Hematopoietic multipotent progenitor cell treated with erythropoietin and hydrocortisone succinate and interleukin-3 and kit ligand, for 4 days (in vitro differentiated cells): ENCODE measurements at regions not wholly inside any gene's neighbourhood (a gene's known extent, or its start where the extent isn't known, plus 50 kb on each side); places are given as distances from the start of the nearest gene placed in this dataset.
"Not testable (repeated sequence)": the region's sequence is repeated elsewhere in the genome, so short reads cannot be mapped to it uniquely, and the experiment has no call there.

Experiments used
- DNase-seq: peaks from one replicate; pipeline ENCODE4 v3.0.0-alpha.2; 2015

DNA sequence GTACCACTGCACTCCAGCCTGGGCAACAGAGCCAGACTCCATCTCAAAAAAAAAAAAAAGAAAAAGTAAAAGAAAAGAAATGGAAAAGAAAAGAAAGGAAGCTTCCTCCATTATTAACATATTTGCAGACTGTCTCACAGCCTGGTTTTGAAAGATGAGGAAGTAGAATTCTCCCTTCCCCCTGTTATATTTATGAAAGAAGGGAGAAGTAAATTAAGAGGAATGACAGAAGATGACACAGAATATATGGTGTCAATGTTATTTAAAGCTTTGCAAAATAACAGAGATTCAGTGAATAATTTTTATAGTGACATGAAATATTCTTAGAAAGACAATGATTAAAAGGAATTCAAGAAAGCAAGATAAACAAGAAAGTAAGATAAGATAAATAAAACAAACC, 83.7 kb upstream of the PRSS16 start:
- DNase-seq = no peak

DNA sequence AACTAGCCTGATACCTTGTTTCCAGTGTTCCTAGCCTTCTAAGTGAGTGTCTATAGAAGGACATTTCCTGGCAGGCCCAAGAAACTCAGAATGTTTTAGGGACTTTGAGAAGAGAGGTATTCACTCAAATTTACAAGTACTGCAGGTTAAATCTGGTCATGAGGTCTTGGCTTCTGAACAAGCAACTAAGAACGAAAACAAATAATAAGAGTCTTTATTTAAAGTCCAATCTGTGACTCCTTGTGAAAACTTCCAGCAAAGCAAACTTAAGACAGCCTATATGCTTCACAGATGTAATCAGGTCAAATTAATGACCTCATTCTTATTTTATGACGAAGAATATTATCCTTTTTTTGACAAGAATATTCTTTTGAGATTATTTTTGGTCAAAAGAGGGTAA, 79.4 kb upstream of the PRSS16 start:
- DNase-seq = no peak

DNA sequence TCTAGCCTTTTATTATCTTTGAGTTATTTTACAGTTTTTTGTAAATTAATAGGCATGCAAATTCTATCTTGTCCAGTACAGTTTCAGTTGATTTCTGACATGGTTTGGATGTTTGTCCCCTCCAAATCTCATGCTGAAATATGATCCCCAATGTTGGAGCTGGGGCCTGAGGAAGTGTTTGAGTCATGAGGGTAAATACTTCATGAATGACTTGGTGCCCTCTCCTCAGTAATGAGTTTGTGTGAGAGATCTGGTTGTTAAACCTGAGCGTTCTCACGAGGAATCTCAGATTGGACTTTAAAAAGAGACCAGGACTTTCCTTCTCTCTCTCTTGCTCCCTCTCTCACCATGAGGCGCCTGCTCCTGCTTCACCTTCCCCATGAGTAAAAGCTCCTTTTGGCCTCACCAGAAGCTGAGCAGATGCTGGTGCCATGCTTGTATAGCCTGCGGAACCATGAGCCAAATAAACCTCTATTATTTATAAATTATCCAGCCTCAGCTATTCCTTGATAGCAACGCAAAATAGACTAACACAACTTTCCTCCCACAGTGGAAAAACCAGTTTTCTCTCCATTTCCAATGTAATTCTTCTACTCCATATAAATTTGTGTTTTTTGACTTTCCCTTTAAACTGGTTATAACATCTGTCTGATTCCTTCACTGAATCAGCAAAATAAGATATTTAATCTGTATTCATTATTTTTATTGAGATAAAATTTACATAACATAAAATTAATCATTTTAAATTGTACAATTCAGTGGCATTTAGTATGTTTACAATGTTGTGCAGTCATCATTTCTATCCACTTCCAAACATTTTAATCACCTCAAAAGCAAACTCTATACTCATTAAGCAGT, 78.7 kb upstream of the PRSS16 start:
- DNase-seq = no peak

DNA sequence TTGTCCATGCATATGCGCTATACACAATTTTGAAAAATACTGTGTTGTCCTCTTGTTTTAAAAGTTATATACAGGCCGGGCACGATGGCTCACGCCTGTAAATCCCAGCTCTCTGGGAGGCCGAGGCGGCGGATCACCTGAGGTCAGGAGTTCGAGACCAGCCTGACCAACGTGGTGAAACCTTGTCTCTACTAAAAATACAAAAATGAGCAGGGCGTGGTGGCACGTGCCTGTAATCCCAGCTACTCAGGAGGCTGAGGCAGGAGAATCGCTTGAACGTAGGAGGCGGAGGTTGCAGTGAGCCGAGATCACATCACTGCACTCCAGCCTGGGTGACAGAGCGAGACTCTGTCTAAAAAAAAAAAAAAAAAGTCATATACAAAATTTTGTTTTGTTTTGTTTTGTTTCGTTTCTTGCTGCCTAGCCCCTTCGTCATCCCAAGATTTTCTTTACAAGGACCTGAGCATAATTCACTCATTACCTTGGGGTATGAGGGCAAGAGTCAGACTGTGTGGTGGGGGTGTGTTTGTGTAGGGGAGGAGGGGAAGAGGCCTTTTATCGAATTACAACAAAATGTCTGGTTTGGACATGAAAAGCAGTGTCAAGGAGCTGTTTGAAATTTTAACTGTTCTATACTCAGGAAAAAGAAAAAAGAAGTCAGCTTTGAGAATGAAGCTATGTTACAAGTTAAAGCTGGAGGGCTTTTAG, 74.8 kb upstream of the PRSS16 start:
- not testable (repeated sequence) for DNase-seq

DNA sequence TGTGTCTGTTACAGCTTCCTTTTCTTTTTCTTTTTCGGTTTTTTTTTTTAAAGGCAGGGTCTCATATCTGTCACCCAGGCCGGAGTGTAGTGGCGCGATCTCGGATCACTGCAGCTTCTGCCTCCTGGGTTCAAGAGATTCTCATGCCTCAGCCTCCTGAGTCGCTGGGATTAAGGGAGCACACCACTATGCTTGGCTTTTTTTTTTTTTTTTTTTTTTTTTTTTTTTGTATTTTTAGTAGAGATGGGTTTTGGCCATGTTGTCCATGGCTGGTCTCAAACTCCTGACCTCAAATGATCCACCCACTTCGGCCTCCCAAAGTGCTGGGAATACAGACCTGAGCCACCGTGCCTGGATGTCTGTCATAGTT, 74.3 kb upstream of the PRSS16 start:
- DNase-seq = not testable (repeated sequence)

DNA sequence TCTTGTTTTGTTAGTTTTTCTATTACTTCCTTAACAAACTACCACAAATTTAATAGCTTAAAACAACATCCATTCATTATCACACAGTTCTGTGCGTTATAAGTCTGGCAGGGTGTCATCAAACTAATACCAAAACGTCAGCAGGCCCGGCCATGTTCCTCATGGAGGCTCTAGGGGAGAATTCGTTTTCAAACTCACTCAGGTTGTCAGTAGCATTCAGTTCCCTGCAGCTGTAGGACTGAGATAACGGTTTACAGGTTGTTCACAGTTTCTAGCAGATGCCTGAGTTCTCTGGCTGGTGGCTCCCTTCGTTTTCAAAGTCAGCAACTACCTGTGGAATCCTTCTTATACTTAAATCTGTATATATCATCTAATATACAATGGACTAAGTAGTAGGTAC, 72.5 kb upstream of the PRSS16 start:
- no peak for DNase-seq

DNA sequence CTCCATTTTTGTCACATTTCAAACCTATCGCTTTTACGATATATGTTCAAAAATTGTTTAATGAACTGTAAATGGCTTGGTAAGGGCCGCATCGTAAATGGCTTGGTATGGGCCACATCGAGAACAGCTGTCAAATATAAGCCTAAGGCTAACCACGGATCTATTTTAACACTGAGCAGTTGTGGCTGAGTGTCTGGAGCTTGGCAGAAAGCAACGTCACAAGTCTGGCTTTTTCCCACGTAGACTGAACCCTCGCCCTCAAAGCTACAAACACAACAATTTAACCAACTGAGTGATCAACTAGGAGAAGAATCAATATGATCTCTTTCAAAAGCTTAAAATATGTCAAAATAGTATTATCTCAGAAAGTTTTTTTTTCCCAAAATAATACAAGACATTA, 71.4 kb upstream of the PRSS16 start:
- peak; percentile 34 for DNase-seq

DNA sequence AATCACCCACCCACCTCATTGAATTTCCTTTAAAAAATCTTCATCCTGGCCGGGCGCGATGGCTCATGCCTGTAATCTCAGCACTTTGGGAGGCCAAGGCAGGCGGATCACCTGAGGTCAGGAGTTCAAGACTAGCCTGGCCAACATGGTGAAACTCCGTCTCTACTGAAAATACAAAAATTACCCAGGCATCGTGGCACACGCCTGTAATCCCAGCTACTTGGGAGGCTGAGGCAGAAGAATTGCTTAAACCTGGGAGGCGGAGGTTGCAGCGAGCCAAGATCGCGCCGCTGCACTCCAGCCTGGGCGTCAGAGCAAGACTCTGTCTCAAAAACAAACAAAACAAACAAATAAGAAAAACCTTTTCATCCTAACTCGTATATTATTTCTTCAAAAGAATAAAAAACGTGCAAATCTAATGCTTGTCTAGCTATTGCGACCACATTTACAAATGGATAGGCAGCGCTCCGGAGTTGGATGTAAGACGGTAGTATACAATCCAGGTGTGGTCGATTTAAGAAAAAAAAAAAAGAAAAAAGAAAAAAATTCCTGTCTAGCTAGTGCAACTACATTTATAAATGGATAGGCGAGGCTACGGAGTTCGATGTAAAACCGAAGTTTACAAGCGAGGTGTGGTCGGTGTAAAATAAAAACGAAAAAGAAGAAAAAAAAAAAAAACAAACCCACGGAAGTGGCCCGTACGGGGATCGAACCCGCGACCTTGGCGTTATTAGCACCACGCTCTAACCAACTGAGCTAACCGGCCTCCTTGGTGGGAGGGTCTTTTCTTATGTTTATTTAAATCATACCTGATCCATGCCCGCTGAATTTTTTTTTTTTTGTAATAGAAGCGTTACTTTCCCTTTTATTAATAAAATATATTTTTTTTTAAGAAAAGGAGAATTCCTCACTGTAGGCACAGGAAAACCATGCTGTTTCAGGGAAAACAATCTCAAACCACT, 70.7 kb upstream of the PRSS16 start:
- peak; percentile 79 for DNase-seq

DNA sequence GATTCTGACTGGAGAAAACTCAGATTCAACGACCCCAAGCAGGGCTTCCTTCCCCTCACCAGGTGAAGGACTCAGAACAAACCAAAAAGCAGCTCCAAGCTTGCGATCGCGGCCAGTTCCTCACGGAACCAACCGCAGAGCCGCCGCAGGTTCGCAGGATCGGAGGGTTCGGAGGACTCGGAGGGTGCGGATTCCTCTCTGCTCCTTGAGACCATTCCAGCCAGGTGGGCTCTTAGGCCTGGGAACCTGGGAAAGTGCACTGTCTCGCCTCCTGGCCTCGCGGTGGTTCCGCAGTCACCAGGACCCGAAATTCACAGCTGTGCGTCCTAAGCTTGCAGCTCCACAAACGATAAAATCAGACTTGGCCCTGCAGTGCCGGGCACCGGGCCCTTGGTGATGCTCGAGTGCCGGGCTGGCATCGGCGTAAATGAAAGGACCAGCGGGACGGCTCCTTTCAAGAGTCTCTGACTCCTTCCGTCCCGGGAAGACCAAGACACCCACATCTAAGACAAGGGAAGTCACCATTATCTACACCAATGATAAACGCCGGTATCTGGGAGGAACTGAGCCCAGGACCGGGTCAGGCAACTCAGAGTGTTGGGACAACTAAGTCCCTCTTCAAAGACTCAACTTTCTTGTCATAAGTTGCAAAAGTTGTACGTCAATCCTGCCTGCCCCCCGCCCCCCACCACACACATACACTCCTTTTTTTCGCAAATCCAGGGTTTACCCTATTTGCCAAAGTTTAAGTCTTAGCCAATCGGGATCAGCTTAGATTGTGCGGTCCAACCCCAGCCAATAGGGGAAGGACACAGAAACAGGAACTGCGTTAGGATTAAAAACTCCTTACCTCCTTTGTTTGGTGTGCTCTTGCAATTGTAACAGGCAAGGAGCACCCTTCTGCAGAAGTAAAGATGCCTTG, 69.8 kb upstream of the PRSS16 start:
- peak; percentile 96 for DNase-seq

DNA sequence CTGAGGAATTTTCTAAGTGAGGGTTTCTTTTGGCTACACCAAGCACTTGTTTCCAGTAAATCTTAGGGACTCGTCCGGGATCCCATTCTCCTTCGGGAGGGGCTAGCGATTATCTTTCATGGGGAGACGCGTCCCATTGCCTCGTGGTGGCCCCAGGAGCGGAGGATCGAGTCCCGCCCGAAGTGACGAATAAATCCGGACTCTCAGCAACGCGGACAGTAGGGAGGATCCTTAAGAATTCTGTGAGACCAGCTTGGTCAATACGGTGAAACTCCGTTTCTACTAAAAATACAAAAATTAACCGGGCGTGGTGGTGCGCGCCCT, 69.1 kb upstream of the PRSS16 start:
- DNase-seq = no peak

DNA sequence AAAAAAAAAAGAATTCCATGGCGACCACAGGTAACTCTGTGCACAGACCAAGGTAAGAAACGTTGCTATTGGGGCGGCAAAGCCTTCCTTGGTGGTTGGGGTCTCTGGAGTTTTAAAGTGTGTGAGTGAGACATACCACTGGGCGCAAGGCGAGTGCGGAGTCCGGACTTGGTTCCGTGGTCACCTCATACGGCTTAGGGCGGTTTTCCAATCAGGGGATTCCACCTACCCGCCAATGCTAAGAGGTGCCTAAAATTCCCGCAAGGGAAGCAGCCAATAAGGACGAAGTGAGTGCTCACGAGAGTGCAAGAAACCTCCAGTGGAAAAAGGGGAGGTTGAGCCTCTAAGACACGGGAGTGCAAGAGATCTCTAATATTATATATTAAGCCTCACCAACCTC, 68.6 kb upstream of the PRSS16 start:
- no peak for DNase-seq

DNA sequence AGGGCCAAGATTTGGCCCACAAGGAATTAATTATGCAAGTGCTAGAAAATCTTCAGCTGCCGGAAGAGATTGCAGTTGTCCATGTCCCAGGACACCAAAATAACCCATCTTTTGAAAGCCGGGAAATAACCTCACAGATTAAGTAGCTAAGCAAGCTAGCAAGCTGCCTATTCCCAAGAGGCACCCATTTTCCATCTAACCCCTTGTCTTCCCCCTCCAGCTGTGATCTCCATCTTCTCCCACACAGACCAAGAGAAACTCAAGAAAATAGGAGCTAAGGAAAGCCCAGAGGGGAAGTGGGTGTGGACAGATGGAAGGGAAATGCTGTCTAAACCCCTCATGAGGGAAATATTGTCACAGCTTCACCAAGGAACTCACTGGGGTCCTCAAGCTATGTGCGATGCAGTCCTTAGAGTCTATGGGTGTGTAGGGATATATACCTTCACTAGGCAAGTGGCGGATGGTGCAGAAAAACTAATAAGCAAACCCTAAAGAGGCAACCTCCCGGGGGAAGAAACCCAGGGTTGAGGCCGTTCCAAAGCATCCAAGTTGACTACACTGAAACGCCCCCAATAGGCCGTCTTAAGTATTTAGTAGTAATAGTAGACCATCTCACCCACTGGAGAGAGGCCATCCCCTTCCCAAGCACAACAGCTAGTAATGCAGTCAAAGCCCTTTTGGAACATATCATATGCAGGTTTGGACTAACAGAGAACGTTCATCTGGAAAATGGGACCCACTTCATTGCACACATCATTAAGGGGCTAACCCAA, 64.3 kb upstream of the PRSS16 start:
- DNase-seq = no peak

DNA sequence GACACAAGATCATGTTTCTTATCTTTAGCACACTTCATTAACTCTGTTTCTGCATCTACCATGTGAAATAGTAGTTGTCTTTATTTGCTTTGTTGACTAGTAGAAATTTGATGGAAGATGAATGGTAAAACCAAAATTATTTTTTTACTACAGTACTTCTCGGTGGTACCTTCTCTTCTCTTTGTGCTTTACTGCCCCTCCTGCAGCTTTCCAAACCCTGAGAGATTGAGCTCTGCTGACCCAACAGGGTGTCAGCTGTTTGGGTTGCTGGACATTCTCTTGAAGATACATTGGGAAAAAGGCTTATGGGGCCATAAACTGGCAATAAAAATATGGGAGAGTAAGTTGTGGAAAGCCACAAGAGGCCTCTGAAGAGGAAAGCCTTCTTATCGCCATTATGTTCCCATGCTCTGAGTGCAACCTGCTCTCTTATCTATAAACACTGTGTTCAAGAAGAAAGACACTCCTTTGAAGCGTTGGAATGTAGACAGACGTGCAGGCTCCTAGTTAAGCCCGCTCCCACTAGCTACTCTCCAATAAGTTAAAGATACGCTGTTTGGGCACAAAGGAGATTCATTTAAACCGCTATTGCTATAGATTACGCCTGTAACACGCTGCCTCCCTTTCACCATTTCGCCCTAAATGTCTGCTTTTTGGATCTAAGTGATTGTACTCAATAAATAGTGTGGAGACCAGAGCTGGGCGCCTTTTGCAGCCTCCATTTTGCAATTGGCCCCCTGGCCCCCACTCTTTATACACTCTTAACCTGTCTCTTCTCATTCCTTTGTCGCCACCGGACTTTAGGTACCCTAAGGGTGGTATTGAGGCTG, 60.1 kb upstream of the PRSS16 start:
- peak; percentile 81 for DNase-seq

DNA sequence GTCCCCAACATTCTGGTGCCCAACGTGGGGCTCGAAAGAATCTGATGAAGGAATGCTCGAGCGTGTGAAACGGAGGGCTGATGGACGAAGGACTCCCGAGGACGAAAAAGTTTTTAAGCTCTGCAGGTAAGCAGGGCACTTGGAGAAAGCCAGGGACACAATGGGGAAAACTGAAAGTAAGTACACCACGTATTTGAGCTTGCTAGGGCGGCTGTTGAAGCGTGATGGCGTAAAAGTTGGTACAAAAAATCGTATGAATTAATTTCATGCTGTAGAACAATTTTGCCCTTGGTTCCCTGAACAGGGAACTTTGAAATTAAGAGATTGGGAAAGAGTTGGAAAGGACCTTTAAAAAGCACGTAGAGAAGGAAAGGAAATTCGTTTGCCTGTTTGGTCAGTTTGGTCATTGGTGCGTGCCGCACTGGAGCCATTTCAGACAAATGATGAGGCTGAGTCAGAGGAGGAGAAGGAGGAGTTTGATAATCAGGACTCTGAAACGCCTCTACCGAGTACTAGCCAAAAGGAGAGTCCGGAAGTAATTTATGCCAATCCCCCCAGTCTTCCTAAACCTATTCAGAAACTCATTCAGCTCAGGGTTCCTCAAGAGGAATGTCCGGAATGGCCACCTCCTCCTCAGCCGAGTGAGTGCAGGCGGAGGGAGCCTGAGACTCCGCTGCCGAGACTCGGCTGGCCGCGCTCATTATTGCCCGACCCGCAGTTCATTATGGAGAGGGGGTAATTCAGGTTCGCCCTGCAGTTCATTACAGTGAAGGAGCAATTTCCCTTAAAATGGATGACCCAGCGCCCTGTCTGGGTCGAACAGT, 59.2 kb upstream of the PRSS16 start:
- peak; percentile 90 for DNase-seq

DNA sequence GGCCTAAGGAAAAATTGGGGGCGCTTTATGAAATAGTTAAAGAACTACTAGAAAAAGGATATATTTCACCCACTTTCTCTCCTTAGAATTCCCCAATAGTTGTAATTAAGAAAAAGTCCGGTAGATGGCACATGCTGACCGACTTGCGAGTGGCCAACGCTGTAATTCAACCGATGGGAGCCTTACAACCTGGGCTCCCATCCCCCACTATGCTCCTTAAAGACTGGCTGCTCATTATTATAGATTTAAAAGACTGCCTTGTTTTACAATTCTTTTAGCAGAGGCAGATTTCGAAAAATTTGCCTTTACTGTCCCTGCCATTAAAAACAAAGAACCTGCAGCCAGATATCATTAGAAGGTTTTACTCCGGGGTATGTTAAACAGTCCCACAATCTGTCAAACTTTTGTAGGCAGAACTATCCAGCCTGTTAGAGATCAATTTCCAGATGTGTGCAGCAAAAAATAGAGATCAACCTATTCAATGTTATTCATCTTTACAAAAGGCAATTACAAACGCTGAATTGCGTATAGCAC, 58.5 kb upstream of the PRSS16 start:
- peak; percentile 94 for DNase-seq

DNA sequence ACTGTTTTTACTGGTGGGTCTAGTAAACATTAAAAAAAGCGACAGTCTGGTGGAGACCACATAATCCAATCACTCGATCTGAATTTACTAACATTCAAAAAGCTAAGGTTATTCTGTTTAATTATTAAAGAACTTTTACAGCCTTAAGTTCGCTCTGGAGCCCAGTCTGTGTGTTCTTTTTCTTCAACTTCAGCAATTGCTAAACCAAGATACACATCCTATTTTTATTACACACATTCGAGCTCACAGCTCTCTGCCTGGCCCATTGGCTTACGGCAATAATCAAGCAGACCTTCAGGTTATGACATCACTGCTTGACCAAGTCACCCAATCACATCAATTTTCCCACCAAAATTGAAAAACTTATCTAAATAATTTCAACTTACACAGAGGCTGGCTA, 57.4 kb upstream of the PRSS16 start:
- DNase-seq = no peak

DNA sequence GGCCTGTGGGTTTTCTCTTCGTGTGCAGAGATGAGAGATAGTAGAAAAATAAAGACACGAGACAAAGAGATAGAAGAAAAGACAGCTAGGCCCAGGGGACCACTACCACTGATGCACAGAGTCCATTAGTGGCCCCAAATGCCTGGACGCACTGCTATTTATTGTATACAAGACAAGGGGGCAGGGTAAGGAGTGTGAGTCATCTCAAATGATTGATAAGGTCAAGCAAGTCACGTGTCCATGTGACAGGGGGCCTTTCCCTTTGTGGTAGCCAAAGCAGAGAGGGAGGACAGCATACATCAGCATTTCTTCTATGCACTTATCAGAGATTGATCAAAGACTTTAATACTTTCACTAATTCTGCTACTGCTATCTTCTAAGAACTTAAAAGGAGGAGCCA, 53.0 kb upstream of the PRSS16 start:
- peak; percentile 27 for DNase-seq

DNA sequence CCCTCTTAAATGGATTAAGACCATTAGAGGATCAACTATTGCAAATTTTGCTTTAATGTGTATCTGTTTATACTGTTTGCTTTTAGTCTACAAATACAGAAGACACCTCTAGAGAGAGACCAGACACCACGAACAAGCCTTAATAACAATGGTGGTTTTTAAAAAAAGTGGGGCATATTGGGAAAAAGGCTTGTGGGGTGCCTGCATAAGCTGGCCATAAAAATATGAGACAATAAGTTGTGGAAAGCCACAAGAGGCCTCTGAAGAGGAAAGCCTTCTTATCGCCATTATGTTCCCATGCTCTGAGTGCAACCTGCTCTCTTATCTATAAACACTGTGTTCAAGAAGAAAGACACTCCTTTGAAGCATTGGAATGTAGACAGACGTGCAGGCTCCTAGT, 52.0 kb upstream of the PRSS16 start:
- not testable (repeated sequence) for DNase-seq
